GM21737 (cell line): ENCODE measurements at regions not wholly inside any gene's neighbourhood (a gene's known extent, or its start where the extent isn't known, plus 50 kb on each side); places are given as distances from the start of the nearest gene placed in this dataset.
A peak's percentile ranks its signal among the peaks of the same experiment; 100 is the strongest.

ENCODE experiments used
- ATAC-seq: cut with Tn5 transposase; IDR thresholded peaks from one replicate; pipeline ENCODE4 v1.9.1; 2021; ENCODE audit warnings: mild to moderate bottlenecking, moderate library complexity; ENCODE audit not compliant: unreplicated experiment

- no peak for ATAC-seq
Observed at GRCh38 chr6:139625081-139625939, 250.9 kb upstream of the CITED2 start.

GRCh38 chr6:139623372-139623771 is 248.9 kb upstream of the CITED2 start:
- no peak for ATAC-seq

DNA sequence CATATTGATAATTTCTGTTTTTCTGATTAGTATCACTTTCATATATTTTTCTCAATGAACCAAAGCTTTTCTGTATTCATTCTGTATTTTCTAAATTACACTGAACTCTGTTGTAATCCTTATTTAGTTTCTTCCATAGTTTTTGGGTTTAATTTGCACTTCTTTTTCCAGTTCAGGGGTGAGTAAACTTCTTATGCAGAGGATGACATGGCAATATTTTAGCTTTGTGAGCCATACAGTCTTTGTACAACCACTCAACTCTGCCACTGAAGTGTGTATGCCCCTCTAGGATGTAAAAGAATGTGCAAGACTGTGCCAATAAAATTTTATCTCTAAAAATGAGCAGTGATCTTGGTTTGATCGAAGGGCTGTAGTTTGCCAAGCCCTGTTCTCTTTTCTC is 239.0 kb upstream of the CITED2 start:
- ATAC-seq: no peak

GRCh38 chr6:139612135-139612465 is 237.7 kb upstream of the CITED2 start:
- ATAC-seq: no peak

DNA sequence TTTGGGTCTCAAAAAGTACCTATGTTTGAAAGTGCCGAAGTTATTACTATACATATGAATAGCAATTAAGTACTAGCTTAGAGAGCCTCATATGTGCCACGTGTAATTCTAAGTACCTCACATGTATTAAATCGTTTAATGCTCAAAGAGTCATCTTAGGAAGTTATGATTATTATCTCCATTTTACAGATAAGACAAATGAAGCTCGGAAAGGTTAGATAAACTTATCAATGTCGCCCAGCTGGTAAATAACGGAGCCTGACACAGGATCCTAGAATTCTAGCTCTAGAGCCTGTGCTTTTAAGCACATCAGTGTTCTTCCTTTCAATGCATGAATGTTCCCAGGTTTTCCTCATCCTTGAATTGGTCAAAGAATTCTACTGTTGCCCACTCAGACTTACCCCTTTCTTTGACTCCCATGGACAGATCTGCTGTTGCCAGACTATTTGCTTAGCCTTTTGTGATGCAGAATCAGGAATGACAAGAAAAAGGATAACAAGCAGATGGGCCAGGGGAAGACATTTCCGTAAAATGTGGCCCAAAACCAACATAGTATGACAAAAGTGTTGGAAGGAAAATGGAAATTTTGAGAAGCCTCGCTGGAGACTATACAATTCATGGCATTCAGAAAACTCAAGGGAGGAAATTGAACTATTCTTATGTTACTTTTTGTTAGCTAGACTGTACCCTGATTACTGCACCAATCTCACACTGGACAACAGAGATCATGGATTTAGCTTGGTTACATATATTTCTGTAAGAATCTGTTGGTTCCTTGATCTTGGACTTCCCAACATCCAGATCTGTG is 237.1 kb upstream of the CITED2 start:
- no peak for ATAC-seq

DNA sequence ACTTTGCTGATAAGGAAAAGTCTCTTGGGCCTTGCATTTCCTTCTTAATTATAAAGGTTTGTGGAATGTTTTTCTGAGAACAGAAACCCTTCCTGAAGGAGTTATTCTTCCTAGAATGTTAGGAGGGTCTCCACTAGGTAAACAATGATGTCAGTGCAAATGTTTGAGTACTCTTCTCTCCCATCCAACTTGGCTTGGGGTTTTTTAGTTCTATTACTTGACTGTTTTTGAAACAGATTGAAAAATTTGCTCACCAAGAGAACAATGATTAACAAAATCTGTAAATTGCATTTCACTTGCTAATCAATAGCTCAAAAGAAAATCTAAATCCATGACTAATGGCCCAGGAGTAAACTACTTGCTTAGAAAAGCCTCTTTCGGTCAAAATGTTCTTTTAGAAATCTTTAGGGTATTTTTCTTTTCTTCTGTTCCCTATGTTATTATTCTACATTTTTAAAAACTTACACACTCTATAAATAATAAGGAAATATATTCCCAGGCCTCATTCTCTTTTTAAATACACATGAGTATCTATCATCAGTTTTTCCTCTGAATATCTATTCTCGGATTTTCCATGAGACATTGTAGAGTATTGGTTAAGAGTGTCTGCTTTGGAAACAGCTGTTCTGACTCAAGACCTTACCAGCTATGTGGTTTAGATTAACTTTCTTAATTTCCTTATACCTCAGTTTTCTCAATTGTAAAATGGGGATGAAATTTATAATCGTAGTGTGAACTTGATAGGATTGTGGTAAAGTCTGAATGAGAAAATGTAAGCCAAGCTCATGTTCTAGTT is 234.2 kb upstream of the CITED2 start:
- no peak for ATAC-seq

GRCh38 chr6:139605350-139605749 is 230.9 kb upstream of the CITED2 start:
- no peak for ATAC-seq

DNA sequence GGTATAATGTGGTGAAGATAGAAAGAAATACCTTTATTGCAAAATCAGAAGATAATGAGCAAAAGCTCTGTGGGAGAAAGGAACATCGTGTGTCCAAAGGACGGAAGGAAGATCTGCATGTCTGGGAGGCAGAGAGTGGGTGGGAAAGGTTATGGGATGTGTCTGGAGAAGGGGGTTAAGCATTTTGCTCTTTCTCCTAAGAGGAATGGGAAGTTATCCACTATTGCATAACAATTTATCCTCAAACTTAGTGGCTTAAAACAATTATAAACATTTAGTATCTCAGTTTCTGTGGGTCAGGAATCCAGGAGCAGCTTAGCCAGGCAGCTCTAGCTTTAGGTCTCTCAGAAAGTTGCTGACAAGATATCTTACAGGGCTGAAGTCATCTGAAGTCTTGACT is 229.1 kb upstream of the CITED2 start:
- ATAC-seq: no peak

- ATAC-seq: no peak
Observed at GRCh38 chr6:139602577-139602976, 228.1 kb upstream of the CITED2 start.

- peak; percentile 97 for ATAC-seq
Observed at GRCh38 chr6:139600919-139601475, 226.5 kb upstream of the CITED2 start.

DNA sequence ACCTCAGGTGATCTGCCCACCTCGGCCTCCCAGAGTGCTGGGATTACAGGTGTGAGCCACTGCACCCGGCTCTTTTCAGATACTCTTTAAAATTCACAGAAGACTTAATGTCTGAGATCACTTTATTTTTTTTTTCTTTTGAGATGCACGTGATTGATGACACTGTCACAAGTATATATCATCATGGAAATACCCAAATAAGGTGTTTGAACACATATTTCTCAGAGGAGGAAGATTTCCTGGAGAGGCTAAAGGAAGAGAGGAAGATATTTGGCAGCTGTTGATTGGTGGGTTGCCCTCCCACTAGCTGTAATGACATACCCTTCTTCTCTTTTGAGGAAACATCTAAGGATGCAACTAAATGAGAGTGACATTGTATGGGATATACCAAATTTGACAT is 225.9 kb upstream of the CITED2 start:
- no peak for ATAC-seq

DNA sequence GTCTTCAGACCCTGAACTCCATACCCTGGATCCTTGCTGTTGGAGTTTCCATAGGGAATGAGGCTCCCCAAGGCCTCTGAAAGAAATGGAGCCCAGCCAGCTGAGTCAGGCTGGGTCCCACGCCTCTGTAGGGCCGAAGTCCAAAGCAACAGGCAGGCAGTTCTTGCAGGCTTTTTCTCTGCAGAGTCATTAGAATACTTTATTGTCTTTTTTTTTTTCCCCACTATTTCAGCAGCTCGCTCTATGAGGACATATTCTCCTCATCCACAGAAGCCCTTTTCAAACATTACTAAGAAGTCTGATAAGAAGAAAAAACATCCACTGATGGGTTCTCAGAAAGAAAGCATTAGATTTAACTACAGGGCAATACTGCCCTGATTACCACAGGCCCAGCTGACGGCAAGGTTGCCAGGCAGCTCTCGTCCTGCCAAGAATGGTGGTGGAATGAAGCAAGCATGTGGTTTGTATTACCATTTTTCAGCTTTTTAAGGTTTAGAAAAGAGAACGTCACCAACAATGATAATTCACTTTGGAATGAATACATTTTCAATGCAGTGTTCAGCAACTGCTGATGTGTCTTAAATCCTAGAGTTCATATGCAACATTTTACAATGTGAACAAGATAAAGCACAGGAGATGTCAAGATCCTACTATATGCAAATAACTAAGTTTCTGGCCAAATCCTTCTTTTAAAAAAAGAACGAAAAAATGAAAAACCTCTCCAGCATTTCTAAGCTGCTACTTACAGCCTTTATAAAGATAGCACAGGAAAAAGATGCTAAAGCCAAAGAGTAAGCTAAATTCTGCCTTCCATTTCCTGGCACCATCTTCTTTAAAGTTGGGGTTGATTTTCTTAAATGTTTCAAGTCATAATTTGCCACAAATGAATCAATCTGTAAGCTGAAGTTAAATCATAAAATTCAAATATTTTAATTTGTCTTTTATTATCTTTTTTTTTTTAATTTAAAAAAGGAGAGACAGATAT is 223.6 kb upstream of the CITED2 start:
- no peak for ATAC-seq

DNA sequence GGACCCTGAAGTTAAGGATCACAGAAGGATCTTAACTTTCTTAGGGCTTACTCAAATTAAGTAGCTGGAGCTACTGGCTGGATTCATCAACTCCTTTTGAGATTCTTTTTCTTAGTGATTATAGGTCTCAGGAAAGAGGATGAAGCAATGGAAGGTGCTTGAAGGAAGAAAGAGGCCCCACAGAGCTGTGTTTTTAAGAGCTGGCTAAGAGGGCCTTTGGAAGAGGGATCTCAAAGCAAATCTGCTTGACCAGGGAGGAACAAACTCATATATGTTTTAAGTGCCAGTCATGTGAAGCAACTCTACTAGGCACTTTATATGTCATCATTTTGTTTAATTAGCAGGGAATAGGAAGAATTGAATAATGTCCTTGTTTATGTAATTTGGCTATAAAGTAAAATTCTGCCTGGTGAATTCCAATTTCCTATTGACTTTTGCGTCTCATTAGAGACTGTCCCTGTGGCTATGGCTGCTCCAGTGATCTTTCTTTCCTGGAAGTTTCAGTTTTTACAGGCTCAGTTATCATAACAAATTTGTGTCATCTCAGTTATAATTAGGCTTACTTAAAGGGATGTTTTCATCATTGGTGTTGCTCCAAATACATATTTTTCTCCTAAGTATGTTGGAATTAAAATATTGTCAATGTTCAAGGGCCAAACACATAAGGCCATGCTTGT is 222.8 kb upstream of the CITED2 start:
- no peak for ATAC-seq

DNA sequence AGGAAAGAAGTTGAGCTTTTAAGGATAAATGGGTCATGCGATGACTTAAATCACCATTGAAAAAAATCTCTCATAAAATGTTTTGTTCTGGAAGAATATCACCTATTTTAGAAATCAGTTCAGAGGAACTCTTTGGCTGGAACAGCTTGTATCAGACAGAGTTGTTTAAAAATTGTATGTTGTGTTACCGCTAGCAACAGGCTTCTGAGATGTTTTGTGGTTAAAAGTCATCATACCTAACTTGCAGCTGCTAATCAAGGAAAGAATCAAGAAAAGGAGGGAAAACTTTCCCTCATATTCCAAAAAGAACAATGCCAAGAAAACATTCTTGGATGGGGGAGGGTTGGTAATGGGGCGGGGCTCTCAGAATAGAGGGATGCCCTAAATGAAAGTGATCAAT is 220.7 kb upstream of the CITED2 start:
- no peak for ATAC-seq

- ATAC-seq: no peak
Observed at GRCh38 chr6:139594333-139594965, 220.0 kb upstream of the CITED2 start.

DNA sequence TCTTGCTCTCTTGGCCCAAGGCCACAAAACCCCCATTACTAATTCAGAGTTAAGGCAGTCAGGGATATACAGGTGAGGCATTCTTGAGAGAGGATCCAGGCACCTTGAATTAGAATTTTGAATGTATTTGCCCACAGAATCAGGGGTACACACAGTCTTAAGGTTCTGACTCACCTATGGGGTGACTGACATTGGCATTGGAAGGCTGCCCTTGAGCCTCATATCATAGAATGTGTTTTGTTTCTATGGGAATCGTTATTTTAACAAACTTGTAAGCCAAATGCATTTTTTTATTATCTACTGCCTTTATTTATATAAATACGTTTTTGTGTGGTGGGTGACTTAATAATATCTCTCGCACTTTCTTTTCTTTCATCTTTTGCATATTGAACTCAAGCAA is 218.6 kb upstream of the CITED2 start:
- ATAC-seq: no peak

DNA sequence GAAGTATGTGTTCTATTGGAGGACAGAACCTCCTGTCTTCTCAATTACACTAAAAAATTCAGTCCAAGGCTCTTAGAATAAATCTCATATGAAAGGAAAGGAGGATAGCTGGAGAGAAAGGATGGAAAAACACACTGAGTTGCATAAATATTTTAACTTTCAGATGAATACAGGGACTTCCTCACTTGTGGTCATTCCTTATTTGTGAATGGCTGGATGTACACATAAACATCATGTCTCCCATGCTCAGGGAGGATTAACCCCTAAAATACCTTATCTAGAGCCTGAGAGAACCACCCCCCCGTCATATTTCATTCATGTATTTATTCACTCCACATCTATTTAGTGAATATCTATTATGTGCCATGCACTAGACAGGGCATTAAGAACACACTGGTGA is 217.6 kb upstream of the CITED2 start:
- ATAC-seq: no peak

GRCh38 chr6:139591075-139591865 is 216.8 kb upstream of the CITED2 start:
- ATAC-seq: no peak
